Stimulated activated CD4-positive, alpha-beta T cell treated with anti-CD3 and anti-CD28 coated beads, Interleukin-15, amount 100 ng/mL, for 1 hour (primary cell): ENCODE measurements at regions not wholly inside any gene's neighbourhood (a gene's known extent, or its start where the extent isn't known, plus 50 kb on each side); places are given as distances from the start of the nearest gene placed in this dataset.

Experiments
- DNase-seq, 2 donors: peaks; one replicate each; pipeline ENCODE4 v3.0.0-alpha.2; 2020; ENCODE audit warnings: low read depth in 1 of 2, low spot score in 1 of 2

DNA sequence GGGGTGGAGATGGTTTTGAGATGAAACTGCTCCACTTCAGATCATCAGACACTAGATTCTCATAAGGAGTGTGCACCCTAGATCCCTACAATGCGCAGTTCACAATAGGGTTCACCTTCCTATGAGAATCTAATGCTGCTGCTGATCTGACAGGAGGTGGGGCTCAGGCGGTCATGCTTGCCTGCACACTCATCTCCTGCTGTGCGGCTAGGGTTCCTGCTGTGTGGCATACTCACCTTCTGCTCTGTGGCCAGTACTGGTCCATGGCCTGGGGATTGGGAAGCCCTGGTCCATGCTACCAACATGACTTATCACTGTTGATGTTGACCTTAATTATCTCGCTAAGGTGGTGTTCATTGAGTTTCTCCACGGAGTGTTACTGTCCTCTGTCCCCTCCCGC, 144.5 kb downstream of the NAV1 start:
- no peak for DNase-seq

DNA sequence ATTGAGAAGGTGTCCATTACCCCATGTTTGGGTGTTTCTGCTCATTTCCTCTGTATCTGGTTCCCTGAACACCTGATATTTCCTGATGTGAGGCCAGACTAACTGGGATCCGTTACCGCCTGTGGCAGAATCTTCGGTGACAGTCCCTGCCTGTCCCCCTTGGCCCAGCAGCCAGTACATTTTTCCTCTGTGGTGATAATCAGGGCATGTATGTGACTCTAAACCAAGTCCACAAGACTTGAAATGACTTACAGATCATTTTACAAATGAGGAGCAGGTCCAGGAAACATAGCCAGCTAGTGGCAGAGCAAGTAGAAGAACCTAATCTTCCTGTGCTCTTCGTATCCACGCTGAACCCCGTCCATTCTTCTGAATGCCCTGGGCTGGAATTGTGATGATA, 143.5 kb upstream of the IPO9 start:
- DNase-seq = no peak

DNA sequence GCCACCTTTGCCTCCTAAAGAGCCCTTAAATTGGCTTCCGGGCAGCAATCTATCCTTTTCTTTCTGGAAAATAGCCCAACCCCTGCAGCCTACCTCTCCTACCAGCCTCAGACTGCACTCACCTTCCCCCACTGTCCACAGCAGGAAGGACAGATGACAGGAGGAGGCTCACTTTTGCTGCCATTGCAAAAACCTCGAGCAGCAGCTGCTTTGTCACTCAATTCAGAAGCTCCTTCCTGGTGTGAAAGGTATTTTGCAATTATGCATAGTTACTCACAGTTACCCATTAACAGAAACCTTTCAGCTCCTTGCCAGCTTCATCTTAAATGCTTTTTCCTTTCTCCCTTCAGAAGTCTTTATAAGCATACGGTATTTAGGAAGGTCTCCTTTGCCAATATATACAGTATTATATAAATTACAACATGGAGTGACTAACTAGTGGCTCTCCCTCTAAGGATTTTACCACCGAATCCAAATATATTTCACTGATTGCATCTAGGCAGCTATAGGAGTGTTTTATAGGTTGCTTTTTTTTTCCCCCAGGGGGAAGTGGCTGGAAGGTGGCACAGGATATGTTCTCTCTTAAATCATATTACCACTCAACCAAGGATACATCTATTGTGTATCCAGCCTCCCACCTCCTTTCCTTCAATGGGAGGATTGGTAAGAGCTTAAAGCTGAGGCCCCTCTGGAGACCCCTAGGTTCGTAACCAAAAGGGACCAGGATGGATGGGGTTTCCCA, 142.1 kb upstream of the IPO9 start:
- DNase-seq = no peak

DNA sequence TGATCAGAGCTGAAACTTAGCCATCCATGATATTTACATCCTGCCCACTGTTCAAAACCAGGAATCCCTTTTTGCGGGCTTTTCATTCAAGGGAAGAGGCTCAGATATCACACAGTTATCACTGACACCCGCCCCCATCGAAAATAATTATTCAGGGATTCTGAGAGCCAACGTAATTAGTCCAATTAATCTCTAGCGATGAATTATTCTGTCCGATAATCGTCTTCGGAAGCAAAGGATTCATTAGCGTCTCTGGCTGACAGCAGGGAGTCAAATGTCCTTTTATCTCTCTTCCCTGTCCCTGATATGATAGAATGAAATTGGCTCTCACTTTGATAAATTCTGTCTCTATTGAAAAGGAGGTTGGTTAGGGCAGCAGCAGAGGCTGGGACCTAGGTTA, 140.4 kb upstream of the IPO9 start:
- no peak for DNase-seq

DNA sequence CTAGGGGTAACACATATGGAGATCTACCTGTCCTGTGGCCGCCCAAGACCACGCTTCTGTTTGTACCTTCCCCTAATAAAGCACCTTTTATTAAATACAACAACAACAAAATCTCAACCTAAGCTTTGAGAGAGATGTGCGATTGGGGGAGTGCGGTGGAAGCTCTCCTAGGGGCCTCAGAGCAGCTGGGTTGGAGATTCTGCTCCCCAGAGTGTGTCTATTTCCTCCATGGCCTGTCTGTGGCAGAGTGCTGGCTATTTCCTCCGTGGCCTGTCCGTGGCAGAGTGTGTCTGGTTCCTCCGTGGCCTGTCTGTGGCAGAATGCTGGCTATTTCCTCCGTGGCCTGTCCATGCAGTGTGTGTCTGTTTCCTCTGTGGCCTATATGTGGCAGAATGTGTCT, 139.3 kb upstream of the IPO9 start:
- no peak for DNase-seq

DNA sequence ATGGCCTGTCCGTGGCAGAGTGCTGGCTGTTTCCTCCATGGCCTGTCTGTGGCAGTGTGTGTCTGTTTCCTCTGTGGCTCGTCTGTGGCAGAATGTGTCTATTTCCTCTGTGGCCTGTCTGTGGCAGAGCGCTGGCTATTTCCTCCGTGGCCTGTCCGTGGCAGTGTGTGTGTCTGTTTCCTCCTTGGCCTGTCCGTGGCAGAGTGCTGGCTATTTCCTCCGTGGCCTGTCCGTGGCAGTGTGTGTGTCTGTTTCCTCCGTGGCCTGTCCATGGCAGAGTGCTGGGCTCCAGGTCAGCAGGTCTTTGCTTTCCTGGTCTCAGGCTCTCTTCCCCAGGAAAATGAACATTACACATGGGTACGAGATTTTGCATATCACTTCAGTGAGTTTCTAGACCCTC, 138.4 kb upstream of the IPO9 start:
- DNase-seq = no peak

DNA sequence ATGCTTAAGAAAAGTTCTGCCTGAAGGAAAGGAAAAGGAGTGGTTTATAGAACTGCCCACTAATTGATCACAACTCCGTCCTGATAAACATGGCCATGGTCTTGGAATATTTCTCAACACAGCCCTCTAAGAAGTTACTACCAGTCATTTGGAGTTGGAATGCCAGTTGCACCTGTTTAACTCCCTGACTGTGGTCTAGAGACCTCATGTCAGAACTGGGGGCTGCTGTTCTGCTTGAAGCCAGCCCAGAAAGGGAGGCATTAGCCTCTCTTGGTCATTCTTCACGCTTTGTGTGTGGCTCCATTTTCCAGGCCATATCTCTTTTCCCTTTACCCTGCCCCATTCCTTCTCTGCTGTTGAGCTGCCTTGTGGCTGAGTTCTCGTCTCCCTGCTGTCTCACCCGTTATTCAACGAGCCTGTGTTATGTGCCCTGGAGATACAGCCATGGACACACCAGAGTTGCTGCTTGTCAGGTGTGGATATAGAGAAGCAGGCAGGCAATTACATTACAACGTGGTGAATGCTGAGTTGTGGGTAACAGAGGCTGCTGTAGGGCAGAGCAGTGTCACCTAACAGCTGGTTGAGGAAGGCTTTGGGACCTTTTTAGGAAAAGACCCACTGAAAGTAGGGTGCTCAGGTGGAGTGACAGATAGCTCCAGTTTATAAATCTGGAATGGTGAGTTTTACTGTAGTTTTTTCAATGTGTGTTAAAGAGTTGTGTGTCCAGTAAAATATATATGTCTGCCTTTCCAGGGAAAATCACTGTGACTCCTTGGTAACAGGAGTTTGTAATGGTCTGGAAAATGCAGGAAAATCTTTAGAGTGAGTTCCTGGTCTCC, 137.0 kb upstream of the IPO9 start:
- no peak for DNase-seq

DNA sequence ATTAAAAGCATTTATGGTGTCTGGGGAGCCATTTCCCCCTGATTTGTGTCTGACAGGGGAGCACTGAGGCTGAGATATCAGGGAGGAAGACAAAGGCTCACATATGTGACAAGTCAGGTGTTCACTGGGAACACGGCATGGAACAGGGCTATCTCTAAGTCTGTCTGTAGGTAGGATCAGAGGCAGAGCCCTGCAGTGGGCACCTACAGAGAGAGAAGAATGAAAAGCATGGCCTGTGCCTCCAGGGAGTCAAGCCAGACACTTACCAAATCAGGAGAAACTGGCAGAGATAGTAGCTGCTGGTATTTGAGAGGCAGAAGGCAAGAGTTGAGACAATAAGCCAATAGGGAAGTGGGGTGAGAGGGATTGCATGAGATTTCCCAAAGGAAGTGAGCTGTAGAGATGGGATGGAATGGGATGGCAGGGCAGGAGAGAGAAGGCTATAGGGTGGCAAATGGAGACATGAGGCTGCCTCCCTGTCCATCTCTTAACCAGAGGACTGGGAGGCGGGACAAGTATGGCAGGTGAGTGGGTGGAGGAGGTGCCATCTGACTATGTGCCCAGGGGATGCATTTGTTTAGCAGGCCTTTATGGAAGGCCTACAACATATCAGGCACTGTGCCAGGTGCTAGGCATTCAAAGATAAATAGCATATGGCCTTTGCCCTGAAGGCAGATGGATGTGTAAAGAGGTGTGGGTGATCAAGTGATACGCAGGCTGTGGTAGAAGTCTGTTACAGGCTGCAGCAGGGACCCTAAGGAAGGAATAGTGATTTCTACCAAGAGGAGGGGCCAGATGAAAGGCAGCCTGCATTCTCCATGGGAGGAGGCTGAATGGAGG, 136.2 kb upstream of the IPO9 start:
- DNase-seq = no peak

DNA sequence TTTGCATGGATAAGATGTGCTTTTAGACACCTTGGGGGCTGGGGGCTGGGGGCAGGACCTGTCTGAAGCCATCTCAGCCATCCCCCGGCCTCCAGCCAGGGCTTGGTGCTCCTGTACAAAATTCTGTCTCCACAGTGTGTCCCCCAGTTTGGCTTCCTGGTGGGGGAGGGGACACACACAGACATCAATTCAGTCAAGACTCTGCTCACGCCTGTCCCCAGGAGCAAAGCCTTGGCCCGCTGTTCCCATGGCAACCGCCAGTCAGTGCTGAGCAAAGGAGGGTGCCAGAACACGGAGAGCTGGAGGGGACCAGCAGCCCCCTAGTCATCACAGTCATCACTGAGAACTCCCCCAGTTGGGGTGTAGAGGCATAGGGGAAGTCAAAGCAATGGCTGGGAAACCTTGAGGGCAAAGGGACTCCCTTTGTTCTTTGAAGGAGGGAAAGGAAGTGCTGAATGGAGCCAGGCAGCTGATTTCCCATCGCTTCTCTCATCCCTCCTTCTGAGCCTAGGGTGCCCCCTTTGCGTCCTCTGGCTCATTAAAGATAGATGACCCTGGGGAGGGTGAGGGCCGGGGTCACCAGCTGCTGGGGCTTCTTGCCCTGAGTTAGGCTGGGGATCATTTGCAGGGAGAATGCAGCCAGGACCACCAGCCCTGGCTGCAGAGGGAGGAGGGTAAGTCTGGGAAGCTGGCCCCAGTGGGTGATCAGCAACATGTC, 134.9 kb upstream of the IPO9 start:
- no peak for DNase-seq

DNA sequence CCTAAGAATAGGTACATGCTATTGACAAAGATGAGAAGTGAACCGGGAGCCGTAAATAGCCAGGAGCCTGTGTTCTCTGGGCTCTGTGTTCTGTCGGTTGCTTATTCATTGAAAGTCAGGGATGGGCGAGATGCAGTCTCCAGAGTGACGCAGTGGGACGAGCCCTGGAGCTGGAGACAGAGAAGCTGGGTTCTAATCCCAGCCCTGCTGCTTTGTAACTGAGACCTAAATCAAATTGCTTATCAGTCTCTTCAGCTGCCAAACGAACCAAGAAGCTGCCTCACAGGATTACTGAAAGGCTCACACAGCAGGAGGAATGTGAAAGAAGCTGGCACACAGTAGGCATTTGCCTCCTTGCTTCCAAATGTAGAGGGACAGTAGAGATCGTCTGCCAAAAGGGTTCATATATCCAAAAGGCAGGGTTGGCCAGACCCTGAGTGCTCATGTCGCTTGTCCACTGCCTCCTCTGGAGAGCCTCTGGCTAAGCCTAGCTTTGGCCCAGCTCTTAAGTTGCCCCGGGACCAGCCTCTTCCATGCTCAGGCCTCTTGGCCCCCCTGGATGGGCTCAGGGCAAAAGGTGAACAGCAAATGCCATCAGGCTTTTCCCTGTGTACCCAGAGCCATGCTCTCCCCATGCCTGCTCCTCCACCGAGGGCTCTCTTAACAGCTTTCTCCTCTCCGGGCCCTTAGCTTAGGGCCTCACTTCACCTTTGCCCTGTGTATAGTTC, 134.2 kb upstream of the IPO9 start:
- no peak for DNase-seq

DNA sequence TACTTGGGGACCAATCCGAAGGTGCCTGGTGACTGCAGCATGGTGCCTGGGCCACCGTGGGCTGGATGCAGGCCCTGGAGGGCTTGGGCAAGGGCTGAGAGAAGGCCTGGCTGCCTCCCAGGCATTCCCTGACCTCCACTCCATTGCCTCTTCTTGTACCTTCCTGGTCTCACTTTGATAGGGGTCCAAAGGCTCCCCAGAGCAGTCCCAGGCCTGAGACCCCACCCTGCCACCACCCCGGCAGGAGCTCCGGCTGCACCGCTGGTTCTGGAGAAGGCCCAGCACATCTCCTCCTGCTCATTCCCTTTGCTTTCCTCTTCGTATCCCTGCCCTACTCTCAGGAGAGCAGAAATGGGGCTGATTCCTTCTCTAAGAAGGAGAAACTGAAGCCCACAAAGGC, 133.3 kb upstream of the IPO9 start:
- DNase-seq = no peak

DNA sequence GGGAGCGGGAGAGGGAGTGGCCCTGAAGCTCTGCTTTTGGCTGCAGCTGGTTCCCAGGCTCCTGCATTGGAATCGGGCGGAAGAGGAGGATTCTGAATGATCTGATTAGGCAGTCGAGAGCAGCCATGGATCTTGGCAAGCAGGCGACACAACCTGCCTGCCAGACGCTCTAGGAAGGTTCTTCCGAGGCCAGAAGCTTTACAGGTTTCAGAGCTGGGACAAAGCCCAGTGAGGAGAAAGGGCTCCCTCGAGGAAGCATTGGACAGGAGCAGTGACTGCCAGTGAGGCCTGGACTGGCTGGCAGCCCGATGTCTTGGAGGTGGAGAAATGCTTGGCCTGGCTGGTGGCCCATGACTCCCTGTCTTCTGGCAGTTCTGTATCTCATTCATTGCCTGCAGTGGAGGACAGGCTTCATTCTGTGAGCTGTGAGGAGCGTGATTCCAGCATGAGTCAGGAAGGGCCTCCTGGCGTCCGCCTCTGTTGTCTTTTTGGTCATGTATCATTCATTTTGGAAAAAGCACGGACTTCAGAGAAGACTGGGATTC, 132.7 kb upstream of the IPO9 start:
- DNase-seq = no peak

DNA sequence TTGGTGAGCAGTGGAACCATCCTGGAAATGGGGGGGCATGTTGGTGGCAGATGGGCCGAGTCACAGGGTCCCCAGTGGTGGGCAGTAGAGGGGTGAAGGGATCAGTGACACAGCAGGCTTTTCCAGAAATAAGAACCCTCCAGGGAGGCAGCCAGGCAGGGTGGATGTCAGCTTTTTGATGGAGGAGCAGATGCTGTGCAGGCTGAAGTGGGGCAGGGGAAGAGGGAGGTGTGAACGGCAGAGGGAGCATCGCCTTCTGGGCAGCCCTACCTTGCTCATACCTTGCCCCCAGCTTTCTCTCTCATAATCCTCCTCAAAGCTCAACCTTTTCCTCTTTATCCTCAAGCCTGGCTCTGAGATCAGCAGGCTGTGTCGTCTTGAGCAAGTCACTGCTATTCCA, 131.8 kb upstream of the IPO9 start:
- DNase-seq = no peak

DNA sequence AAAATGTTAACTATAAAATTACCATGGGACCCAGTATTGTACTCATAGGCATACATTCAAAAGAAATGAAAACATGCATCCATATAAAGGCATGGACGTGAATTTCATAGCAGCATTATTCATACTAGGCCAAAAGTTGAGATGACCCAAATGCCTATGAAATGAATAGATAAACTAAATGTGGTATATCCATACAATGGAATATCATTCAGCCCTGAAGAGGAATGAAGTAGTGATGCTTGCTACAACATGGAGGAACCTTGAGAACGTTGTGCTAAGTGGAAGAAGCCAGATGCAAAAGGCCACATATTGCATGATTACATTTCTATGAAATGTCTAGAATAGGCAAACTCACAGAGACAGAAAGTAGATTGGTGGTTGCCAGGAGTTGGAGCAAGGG, 127.1 kb upstream of the IPO9 start:
- no peak for DNase-seq

DNA sequence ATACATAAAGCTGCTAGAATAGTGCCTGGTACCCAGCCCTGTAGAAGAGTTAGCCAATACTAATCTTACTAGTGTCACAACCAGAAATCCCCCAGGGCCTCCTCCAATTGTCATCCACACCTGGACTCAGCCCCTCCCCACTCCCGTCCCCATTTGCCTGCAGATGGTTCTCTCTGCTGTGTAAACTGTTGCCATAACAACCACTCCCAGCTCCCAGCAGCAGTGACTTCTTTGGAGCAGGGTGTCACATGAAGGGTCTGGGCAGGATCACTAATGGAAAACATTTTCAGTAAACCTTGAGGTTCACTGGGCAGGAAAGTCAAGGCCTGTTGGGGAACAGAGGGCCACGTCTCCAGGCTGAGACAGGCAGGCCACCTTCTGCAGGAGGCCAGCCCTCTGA, 126.0 kb upstream of the IPO9 start:
- DNase-seq = no peak

DNA sequence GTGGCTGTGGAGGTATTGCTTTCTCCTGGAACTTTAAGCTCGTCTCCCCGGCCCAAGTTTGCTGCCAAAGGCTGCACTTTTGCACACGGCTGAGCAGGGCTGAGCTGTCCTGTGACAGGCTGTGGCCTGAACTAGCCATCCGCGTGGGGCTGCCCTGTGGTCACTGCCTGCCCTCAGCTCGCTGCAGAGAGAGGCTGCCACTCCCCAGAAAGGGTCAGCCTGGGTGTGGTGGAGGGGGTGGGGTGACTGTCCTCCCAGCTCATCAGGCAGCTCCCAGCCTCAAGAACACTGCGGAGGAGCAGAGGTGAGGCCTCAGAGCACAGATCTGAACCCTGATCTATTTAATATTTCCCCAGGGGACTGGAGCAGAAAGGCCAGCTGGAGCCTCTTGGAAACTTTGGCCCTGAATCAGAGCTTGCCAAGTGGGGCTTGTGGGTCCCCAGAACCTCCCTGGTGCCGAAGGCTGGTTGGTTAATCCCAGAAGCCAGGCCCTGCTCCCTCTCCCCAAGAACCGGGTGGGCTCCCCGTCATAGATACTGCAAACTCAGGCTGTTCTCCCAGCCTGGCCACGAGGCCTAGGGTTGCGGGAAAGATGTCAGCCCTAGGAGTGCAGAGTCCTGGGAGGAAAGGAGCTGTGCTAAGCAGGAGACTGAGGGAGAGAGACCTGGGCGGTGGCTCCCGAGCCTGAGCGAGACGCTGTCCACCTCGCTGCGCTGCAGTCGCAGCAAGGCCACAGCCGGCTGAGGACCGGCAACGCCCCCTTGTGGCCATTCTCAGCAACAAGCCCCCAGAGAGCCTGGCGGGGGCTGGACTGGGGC, 125.1 kb upstream of the IPO9 start:
- DNase-seq = peak in 1 of 2 donors; percentile 46

DNA sequence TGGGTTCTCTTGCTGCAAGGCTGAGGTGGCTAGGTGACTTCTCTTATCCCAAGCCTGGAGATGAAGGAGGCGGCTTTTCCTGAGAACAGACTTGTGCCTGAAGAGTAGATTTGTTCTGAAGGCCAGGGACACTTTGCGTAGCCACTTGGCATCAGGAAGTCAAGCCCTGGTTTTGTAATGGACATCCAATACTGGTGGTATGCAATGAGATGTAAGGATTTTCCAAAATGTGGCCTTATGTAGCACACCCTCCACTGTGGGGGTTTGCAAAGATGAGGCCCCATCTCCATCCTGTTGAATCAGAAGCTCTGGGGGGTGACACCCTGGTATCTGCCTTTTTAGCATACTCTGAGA, 124.5 kb upstream of the IPO9 start:
- no peak for DNase-seq

DNA sequence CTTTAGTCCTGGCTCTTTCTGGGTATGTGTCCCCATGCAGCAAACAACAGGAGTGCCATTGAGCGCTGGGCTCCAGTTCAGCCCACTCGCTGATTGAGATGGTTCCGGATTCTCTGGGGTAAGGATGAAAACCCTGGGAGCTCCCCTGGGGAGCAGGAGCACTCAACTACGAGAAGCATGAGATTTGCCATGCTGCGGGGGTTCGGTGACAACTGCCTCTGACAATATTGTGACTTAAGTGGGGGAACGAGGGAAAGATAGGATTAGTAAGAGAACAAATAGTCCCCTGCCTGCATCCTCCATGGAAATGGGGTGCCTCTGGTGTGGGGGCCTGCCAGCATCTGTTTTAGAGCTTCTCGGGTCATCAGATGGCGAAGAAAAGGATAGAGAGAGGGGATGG, 123.6 kb upstream of the IPO9 start:
- DNase-seq = no peak

DNA sequence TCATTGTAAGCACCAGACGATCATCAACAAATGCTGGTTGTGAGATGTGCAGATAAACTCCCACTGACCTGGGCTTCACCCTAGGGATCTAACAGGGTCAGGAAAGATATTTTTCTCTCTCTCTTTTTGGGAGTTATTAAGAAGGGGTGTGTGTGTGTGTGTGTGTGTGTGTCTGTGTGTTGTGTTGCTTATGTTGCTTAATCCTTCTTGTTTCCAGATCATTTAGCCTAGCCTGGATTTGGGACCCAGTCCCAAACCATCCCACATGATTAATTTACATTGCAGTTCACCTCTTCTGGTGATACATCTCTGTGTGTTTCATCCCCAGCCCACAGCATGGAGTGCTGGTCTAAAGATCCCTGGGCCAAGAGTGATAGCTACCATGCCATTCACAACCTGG, 122.8 kb upstream of the IPO9 start:
- no peak for DNase-seq

DNA sequence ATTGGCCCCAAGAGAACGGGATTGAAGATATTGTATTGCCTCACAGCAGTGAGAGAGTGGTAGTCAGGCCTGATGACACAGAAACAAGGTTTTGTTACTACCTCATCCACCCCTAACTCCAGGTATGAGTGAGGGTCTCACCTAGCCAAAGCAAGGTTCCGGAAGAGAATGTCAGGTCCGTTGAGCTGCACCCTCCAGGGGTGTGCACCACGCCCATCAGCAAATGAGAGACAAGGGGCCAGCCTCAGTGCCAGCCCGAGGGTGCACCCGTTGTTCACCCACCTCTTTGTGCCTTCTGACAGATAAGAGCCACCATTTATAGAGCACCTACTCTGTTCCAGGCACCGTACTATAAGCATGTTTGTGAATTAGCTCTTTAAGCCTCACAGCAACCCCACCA, 121.9 kb upstream of the IPO9 start:
- DNase-seq = no peak
